K562 (cell line): ENCODE measurements at regions not wholly inside any gene's neighbourhood (a gene's known extent, or its start where the extent isn't known, plus 50 kb on each side); places are given as distances from the start of the nearest gene placed in this dataset.

ENCODE experiments used
- BHLHE40 ChIP-seq: IDR thresholded peaks from 2 replicates; pipeline ENCODE4 v1.6.1; 2011; ENCODE audit warnings: low read length, improper control_type of control experiment
- CBFA2T3 ChIP-seq: fragments of 450-650 bp; IDR thresholded peaks from 2 replicates; pipeline ENCODE4 v1.6.1; 2017
- NFE2 ChIP-seq: IDR thresholded peaks from 2 replicates; pipeline ENCODE4 v1.6.1; 2014; ENCODE audit warnings: antibody characterized with exemption, low read depth
- NR4A1 ChIP-seq, 2 experiments: fragments of 250-450 bp in 1 of 2; fragments of 450-650 bp in 1 of 2; sonication (Bioruptor Pico) in 1 of 2; IDR thresholded peaks; 2 replicates each; pipeline versions ENCODE4 v1.4.0 to v1.6.1; 2016 to 2020; ENCODE audit warnings: mild to moderate bottlenecking in 2 of 2, missing compliant biosample characterization in 1 of 2, missing genetic modification characterization in 1 of 2, moderate library complexity in 1 of 2
- PHTF2 ChIP-seq: fragments of 250-450 bp; sonication (Bioruptor Pico); IDR thresholded peaks from 2 replicates; pipeline ENCODE4 v1.5.0; 2021; ENCODE audit warnings: mild to moderate bottlenecking
- SPI1 ChIP-seq: IDR thresholded peaks from 2 replicates; pipeline ENCODE4 v1.6.1; 2011; ENCODE audit warnings: low read depth, low read length, control low read depth, borderline replicate concordance
- ZNF318 ChIP-seq, 2 experiments: fragments of 450-650 bp; IDR thresholded peaks; 2 replicates each; pipeline ENCODE4 v1.6.1; 2016; ENCODE audit warnings: mild to moderate bottlenecking in 2 of 2, borderline replicate concordance in 1 of 2, low read depth in 1 of 2, moderate library complexity in 1 of 2

- TF ChIP-seq ZNF318 (IDR thresholded peaks at IDR 0.05; ENCODE audit: borderline replicate concordance in 1 of 2, low read depth in 1 of 2) (0 out of 4 replicates have a peak, but pooled peaks of 1 of the 2 experiments have one; percentile 33), CBFA2T3 (0 out of 2 replicates have a peak, but pooled peaks have one; percentile 4), NFE2 (peak; percentile 46; the same call in 1 of the 2 replicates), NR4A1 (CRISPR knock-in tag; IDR thresholded peaks at IDR 0.05) (no peak), NR4A1 (tag; IDR thresholded peaks at IDR 0.05) (no peak), SPI1 (peak; percentile 72; the same call in 1 of the 2 replicates), PHTF2 (CRISPR knock-in tag) (no peak), BHLHE40 (peak; percentile 70; the same call in 1 of the 2 replicates)
- TF ChIP-seq, all 486 proteins: peak for 6
These were observed 134.1 kb downstream of the SLC30A10 start (continued) for GRCh38 chr1:219794085-219794743.
